LNCaP clone FGC (cell line): ENCODE measurements at regions not wholly inside any gene's neighbourhood (a gene's known extent, or its start where the extent isn't known, plus 50 kb on each side); places are given as distances from the start of the nearest gene placed in this dataset.

ENCODE experiments used
- DNase-seq: peaks from one replicate; pipeline ENCODE4 v3.0.0-alpha.2; 2011; ENCODE audit warnings: low read depth
- H3K4me3 ChIP-seq: 2 replicates; pipeline ENCODE4 v1.5.1; 2011; ENCODE audit warnings: mild to moderate bottlenecking, low read depth, low read length, control low read depth
- TF ChIP-seq, protein P1 (sequence below): IDR thresholded peaks from 2 replicates; pipeline ENCODE4 v1.5.1; 2012; ENCODE audit warnings: mild to moderate bottlenecking; ENCODE audit not compliant: control insufficient read depth, insufficient read depth; ENCODE audit errors: extremely low read depth

DNA sequence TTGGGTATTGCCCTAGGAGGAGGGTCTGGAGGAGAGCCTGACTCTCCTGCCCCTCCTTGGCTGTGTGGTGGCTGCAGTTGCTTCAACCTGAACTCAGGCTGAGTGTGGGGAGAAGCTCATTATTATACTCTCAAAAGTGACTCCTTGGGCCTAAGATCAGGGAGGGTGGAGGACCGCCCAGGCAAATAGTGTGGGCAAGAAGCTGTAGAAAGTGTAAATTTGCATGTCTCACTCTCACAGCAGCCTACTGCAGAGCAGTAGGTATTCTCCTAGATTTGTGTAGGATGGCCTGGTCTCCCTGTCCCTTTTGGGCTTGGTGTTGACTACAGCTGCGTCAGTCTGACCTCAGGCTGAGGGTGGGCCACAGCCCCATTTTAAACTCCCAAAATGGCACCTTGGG, 156.1 kb downstream of the ZNF330 start:
- TF ChIP-seq, protein P1, sequence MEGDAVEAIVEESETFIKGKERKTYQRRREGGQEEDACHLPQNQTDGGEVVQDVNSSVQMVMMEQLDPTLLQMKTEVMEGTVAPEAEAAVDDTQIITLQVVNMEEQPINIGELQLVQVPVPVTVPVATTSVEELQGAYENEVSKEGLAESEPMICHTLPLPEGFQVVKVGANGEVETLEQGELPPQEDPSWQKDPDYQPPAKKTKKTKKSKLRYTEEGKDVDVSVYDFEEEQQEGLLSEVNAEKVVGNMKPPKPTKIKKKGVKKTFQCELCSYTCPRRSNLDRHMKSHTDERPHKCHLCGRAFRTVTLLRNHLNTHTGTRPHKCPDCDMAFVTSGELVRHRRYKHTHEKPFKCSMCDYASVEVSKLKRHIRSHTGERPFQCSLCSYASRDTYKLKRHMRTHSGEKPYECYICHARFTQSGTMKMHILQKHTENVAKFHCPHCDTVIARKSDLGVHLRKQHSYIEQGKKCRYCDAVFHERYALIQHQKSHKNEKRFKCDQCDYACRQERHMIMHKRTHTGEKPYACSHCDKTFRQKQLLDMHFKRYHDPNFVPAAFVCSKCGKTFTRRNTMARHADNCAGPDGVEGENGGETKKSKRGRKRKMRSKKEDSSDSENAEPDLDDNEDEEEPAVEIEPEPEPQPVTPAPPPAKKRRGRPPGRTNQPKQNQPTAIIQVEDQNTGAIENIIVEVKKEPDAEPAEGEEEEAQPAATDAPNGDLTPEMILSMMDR, result no peak
- no peak for DNase-seq
- no peak overlapping the region for H3K4me3 ChIP-seq

DNA sequence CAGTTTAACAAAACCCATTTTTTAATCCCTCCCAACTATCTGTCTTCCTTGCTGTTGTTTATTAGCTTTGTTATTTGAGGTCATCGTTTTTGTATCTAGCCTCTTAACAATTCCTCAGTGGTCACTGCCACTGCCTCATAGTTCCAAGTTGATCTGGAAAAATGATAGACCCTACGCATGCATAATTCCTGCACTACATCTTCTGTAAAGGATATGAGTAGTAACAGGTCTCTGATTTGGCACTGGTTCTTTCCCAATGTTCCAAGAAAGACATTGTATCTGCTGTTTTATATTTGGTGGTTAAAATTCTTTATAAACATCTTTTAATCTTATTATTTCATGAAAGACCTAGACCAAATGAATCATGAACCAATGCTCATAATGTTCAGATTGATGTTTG, 166.6 kb downstream of the ZNF330 start:
- H3K4me3 ChIP-seq, result no peak overlapping the region
- no peak for DNase-seq
- TF ChIP-seq, protein P1, result no peak

DNA sequence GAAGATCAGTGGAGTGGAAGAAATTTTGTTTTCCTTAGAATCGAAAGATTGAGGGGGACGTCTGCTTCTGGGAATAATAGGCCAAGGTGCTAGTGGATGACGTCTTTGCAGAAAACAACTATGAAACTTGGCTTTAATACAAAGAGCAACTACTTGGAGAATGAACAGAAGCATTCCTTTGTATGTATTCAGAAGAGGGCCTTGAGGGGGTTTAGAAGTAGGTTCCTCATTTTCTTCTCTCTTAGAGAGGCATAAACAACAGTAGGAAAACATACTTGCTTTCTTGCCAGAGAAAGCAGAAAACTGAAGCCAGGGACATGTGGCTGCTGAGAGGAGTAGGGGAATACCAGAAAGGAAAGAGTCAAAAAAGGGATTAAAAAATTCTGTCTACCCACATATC, 167.8 kb downstream of the ZNF330 start:
- no peak overlapping the region for H3K4me3 ChIP-seq
- no peak for DNase-seq
- TF ChIP-seq, protein P1, result no peak

DNA sequence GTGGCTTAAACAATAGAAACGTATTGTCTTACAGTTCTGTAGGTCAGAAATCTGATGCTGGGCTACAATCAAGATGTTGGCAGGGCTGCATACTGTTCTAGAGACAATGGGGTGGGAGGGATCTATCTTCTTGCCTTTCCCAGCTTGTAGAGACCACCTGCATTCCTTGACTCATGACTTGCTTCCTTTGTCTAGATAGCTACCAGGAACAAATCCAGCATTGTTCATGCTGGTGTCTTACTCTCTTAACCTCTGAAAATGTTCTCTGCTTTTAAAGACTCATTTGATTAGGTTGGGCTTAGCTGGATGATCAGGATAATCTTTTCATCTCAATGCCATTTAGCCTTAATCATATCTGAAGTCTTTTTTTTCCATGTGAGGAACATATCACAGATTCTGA, 169.0 kb downstream of the ZNF330 start:
- TF ChIP-seq, protein P1, result no peak
- DNase-seq, result no peak
- H3K4me3 ChIP-seq, result no peak overlapping the region

DNA sequence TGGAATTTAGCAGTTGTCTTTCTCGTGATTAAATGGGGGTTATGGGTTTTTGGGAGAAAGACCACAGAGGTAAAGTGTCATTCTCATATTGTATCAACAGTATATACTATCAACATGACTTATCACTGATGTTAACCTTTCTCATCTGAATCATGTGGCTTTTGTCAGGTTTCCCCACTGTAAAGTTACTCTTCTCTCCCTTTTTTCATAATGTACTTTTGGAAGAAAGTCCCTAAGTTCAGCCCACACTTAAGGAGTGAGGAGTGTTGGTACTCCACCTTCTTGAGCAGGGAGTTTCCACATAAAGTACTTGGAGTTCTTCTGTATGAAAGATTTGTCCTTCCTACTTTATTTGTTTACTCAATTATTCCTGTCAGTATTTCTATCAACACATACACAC, 169.9 kb downstream of the ZNF330 start:
- no peak overlapping the region for H3K4me3 ChIP-seq

DNA sequence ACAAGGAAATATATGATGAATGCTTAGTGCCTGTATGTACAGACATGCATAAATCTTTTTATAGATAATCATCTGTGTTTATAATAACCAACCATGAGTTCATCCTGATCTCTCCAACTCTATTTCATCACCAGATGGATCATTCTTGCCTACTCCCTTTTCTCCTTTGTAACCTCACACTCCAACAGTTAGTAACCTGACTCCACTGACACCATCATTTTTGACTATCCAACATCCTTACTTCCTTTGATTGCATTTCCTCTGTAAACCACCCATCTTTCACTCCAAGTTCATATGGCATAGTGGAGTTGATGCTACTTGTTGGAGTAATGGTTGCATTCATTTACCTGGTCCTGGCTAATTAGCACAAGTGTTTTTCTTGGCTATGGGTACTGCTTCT, 170.6 kb downstream of the ZNF330 start:
- no peak for DNase-seq

More for the DNA sequence above, 169.9 kb downstream of the ZNF330 start:
- TF ChIP-seq, protein P1, result no peak
- no peak for DNase-seq

DNA sequence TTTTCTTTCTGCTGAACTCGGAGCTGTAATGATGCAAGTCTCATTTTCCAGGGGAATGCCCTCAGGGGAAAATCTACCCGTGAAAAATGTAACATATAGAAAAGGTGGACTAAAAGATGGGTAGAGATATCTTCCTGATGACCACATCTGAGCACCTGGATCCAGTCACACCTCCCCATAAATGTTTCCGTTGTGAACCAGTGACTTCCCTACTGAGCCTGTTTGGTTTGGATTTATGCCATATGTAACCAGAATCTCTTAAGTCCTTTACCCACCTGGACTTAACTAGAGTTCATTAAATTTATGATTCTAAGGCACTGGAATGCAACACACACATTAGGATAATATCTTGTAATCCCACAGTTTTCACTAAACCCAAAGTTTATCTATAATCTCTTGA, 171.1 kb downstream of the ZNF330 start:
- TF ChIP-seq, protein P1, result no peak
- DNase-seq, result peak; percentile 69
- H3K4me3 ChIP-seq, result no peak overlapping the region

More for the DNA sequence above, 170.6 kb downstream of the ZNF330 start:
- H3K4me3 ChIP-seq, result no peak overlapping the region
- TF ChIP-seq, protein P1, result no peak
